ENCODE measurements at regions not wholly inside any gene's neighbourhood (a gene's known extent, or its start where the extent isn't known, plus 50 kb on each side); places are given as distances from the start of the nearest gene placed in this dataset.
A peak's percentile ranks its signal among the peaks of the same experiment; 100 is the strongest.

- Histone ChIP-seq H3K4me1 (ENCODE audit: insufficient read depth, low read length) (no peaks in the 10 kb centered on the region), H3K9ac (ENCODE audit: low read length) (no peak overlapping the region), H3K9me3 (ENCODE audit: low read length) (no peaks in the 10 kb centered on the region), H3K9me2 (replicated peaks; ENCODE audit: low read length) (no peaks in the 10 kb centered on the region), H3K79me2 (ENCODE audit: low read length) (no peaks in the 10 kb centered on the region), H3F3A (ENCODE audit: low read length, unreplicated experiment) (no peaks in the 10 kb centered on the region), H2AFZ (ENCODE audit: low read length) (no peak overlapping the region), H3K27me3 (ENCODE audit: low read length) (peaks cover 57% of the 10 kb centered on the region), H3K27ac (ENCODE audit: low read length) (no peak overlapping the region), H3K4me2 (ENCODE audit: low read length) (no peak overlapping the region), H3K36me3 (ENCODE audit: low read depth, low read length) (no peaks in the 10 kb centered on the region), H3K4me3 (ENCODE audit: low read length) (no peak overlapping the region), H4K20me1 (ENCODE audit: low read length) (no peaks in the 10 kb centered on the region)
- CTCF ChIA-PET: no interaction called here
- TF ChIP-seq EZH2 (IDR thresholded peaks at IDR 0.05; ENCODE audit: low read length, unreplicated experiment) (no peak), CTCF (conservative IDR thresholded peaks at IDR 0.05; ENCODE audit: low read depth, low read length) (peak; percentile 41; the same call in 1 of the 2 replicates)
- ATAC-seq (no peak), DNase-seq (no peak)
- intact Hi-C loops (cut with micrococcal nuclease): no loop called here
- no TSS peak for BruUV-seq (replicated peaks)
- POLR2A ChIA-PET (ENCODE audit: unreplicated experiment): no interaction called here
Measured at GRCh38 chr1:5640845-5641244, 351.4 kb downstream of the NPHP4 start.

- Histone ChIP-seq H3K9me3 (ENCODE audit: low read length) (no peaks in the 10 kb centered on the region), H2AFZ (ENCODE audit: low read length) (no peak overlapping the region), H3F3A (ENCODE audit: low read length, unreplicated experiment) (no peaks in the 10 kb centered on the region), H3K36me3 (ENCODE audit: low read depth, low read length) (no peaks in the 10 kb centered on the region), H3K27me3 (ENCODE audit: low read length) (peaks cover 48% of the 10 kb centered on the region), H3K4me3 (ENCODE audit: low read length) (no peak overlapping the region), H3K4me2 (ENCODE audit: low read length) (no peak overlapping the region), H3K9me2 (replicated peaks; ENCODE audit: low read length) (no peaks in the 10 kb centered on the region), H3K9ac (ENCODE audit: low read length) (no peak overlapping the region), H4K20me1 (ENCODE audit: low read length) (no peaks in the 10 kb centered on the region), H3K27ac (ENCODE audit: low read length) (no peak overlapping the region), H3K79me2 (ENCODE audit: low read length) (no peaks in the 10 kb centered on the region), H3K4me1 (ENCODE audit: insufficient read depth, low read length) (no peaks in the 10 kb centered on the region)
- POLR2A ChIA-PET (ENCODE audit: unreplicated experiment): no interaction called here
- BruUV-seq (replicated peaks): no TSS peak
- TF ChIP-seq EZH2 (IDR thresholded peaks at IDR 0.05; ENCODE audit: low read length, unreplicated experiment) (no peak), EZH2phosphoT487 (IDR thresholded peaks at IDR 0.05; ENCODE audit: borderline replicate concordance, low read length) (no peak), CTCF (conservative IDR thresholded peaks at IDR 0.05; ENCODE audit: low read depth, low read length) (no peak)
- DNase-seq (no peak), ATAC-seq (no peak)
- intact Hi-C loops (cut with micrococcal nuclease): no loop called here
- CTCF ChIA-PET: no interaction called here
Measured at GRCh38 chr1:5639106-5639722, 353.0 kb downstream of the NPHP4 start.

GRCh38 chr1:5638582-5638981, 353.6 kb downstream of the NPHP4 start:
- no peaks in the 10 kb centered on the region for H4K20me1 ChIP-seq (ENCODE audit: low read length)
- no peaks in the 10 kb centered on the region for H3K9me3 ChIP-seq (ENCODE audit: low read length)
- no peak overlapping the region for H3K4me3 ChIP-seq (ENCODE audit: low read length)
- no TSS peak for BruUV-seq (replicated peaks)
- intact Hi-C loops (cut with micrococcal nuclease): no loop called here
- TF ChIP-seq EZH2 (IDR thresholded peaks at IDR 0.05; ENCODE audit: low read length, unreplicated experiment) (no peak), CTCF (conservative IDR thresholded peaks at IDR 0.05; ENCODE audit: low read depth, low read length) (no peak), EZH2phosphoT487 (IDR thresholded peaks at IDR 0.05; ENCODE audit: borderline replicate concordance, low read length) (no peak)
- no peak for DNase-seq
- peaks cover 41% of the 10 kb centered on the region for H3K27me3 ChIP-seq (ENCODE audit: low read length)
- H3K27ac ChIP-seq (ENCODE audit: low read length): no peak overlapping the region
- no peak overlapping the region for H3K4me2 ChIP-seq (ENCODE audit: low read length)
- no peaks in the 10 kb centered on the region for H3K9me2 ChIP-seq (replicated peaks; ENCODE audit: low read length)
- POLR2A ChIA-PET (ENCODE audit: unreplicated experiment): no interaction called here
- no peaks in the 10 kb centered on the region for H3F3A ChIP-seq (ENCODE audit: low read length, unreplicated experiment)
- no peaks in the 10 kb centered on the region for H3K4me1 ChIP-seq (ENCODE audit: insufficient read depth, low read length)
- ATAC-seq: no peak
- no peak overlapping the region for H3K9ac ChIP-seq (ENCODE audit: low read length)
- no peak overlapping the region for H2AFZ ChIP-seq (ENCODE audit: low read length)
- H3K36me3 ChIP-seq (ENCODE audit: low read depth, low read length): no peaks in the 10 kb centered on the region
- CTCF ChIA-PET: no interaction called here
- no peaks in the 10 kb centered on the region for H3K79me2 ChIP-seq (ENCODE audit: low read length)
